ENCODE measurements at regions not wholly inside any gene's neighbourhood (a gene's known extent, or its start where the extent isn't known, plus 50 kb on each side); places are given as distances from the start of the nearest gene placed in this dataset.

DNA sequence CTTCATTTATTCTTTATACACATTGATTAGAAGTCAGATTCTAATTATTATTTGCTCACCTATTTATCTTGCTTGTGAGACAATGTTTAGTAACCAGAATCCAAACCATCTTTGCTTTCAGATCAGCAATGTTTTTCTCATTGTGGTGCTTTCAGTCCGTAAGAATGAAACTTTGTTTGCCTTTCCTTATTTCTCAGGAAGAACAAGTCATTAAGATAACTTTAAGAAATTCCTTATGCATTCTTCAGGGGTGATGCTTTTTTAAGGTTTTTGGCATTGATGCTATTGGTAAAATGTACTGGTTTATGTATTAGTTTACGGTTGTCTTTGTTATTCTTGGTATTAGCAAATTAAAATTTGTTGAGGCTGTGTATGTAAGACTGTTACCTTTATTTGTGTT, 120.8 kb upstream of the POU1F1 start:
- TF ChIP-seq POLR2AphosphoS5 (IDR thresholded peaks at IDR 0.05; ENCODE audit: insufficient read depth, low read depth, low read length) = no peak
- TF ChIP-seq, protein P1, sequence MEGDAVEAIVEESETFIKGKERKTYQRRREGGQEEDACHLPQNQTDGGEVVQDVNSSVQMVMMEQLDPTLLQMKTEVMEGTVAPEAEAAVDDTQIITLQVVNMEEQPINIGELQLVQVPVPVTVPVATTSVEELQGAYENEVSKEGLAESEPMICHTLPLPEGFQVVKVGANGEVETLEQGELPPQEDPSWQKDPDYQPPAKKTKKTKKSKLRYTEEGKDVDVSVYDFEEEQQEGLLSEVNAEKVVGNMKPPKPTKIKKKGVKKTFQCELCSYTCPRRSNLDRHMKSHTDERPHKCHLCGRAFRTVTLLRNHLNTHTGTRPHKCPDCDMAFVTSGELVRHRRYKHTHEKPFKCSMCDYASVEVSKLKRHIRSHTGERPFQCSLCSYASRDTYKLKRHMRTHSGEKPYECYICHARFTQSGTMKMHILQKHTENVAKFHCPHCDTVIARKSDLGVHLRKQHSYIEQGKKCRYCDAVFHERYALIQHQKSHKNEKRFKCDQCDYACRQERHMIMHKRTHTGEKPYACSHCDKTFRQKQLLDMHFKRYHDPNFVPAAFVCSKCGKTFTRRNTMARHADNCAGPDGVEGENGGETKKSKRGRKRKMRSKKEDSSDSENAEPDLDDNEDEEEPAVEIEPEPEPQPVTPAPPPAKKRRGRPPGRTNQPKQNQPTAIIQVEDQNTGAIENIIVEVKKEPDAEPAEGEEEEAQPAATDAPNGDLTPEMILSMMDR (IDR thresholded peaks at IDR 0.05; ENCODE audit: extremely low read depth in 1 of 2, insufficient read depth in 1 of 2, low read depth in 1 of 2, low read length in 2 of 2) = no peak
